HG02852 (cell line): ENCODE measurements at regions not wholly inside any gene's neighbourhood (a gene's known extent, or its start where the extent isn't known, plus 50 kb on each side); places are given as distances from the start of the nearest gene placed in this dataset.

Experiments
- ATAC-seq: cut with Tn5 transposase; IDR thresholded peaks from one replicate; pipeline ENCODE4 v1.9.1; 2021; ENCODE audit warnings: mild to moderate bottlenecking, moderate library complexity; ENCODE audit not compliant: unreplicated experiment

- ATAC-seq, result no peak
These were observed 224.5 kb downstream of the EN1 start for GRCh38 chr2:118622913-118623312.

GRCh38 chr2:118622108-118622507 lies 225.3 kb downstream of the EN1 start:
- no peak for ATAC-seq

GRCh38 chr2:118618279-118618678 lies 229.2 kb downstream of the EN1 start:
- no peak for ATAC-seq

DNA sequence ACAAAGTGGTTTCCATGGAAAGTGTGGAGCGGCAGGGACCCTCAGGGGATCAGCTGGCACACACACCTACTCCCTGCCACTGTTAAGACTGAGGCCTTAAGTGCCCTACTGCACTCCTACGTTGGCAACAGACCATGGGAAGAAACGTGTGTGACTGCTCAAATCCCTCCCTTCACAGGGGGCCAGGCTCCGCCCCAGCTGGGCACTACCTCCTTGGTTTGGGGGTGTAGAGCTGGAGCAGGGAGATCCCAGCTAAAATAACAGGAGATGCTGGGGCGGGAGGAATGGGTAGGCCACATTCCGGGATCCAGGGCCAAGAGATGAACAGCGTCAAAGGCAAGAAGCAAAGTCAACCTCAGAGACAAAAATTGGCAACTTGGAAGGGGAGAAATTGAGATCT lies 231.0 kb downstream of the EN1 start:
- no peak for ATAC-seq

GRCh38 chr2:118614841-118615271 lies 232.6 kb downstream of the EN1 start:
- no peak for ATAC-seq

DNA sequence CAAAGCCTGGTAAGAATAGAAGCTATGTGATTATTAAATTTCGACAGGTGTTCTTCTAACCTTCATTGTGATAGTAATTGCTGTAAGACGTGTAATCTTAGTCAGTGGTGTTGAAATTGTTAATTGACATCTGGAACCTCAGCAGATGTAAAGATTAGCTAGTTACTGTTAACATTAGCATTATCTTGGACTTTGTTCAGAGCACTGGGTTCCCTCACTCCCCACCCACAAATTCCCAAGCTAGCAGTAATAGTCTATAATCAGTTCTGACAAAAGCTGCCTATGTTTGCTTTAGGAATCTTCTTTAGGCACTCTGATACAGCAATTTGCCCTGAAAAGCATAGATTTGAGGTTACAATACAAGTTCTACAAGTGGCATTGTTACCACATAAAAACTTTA lies 233.7 kb downstream of the EN1 start:
- no peak for ATAC-seq

DNA sequence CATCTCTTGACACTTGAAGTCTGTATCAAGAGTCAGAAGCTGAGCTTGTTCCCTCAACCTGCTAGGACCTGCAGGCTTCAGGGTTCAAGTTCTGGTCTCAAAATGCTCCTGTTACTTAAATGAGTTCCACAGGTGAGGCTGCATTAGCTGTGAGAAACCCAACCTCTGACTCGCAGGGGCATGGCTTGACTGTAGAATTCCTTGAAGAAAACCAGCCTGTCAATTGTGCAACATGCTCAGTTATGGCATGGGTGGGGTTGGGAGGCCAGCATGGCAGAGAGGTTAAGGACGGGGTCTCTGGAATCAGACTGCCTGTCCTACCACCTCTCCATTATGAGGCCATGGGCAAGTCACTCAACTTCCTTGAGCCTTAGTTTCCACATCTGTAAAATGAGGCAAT lies 235.8 kb downstream of the EN1 start:
- ATAC-seq, result no peak

DNA sequence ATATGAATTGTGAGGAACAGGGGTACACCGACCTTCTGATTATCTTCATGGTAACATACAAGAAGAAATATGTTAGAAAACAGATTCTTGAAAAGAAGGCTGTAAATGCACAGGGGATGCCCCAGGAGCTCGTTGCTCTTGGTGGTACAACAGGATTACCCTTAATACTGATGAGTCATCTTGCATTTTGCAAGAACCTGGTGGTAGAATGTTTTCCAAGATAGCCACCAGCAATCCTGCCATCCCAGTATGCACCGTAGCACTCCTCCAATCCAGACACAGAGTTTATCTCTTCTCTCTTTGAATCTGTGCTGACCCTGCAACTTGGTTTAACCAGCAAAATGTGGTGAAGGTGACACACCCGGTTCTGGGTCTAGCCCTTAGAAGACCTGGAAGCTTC lies 238.3 kb downstream of the EN1 start:
- ATAC-seq, result no peak

GRCh38 chr2:118607641-118608040 lies 239.8 kb downstream of the EN1 start:
- no peak for ATAC-seq

GRCh38 chr2:118604811-118605210 lies 242.6 kb downstream of the EN1 start:
- no peak for ATAC-seq

DNA sequence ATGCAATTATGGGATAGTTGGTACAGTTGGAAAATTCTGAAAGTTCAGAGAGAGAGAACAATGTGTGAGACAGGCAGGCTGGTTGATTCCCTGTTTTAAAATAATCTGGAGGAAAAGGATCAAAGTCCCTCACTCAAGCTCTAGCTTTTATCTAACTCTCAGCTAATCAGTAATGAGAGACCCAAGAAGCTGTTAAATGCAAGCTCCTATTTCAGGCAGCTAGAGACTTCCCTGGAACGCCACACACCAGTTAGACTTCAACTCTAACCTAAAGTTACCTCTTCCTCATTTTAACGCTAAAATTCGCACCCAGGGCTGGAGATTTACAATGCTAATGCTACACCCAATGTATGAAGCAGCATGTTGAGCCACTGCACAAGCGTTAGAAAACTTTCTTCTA lies 243.1 kb downstream of the EN1 start:
- no peak for ATAC-seq

GRCh38 chr2:118599141-118599540 lies 248.3 kb downstream of the EN1 start:
- ATAC-seq, result no peak

GRCh38 chr2:118596620-118597019 lies 250.8 kb downstream of the EN1 start:
- ATAC-seq, result no peak

- no peak for ATAC-seq
These were observed 254.2 kb downstream of the EN1 start for GRCh38 chr2:118593257-118593656.

- no peak for ATAC-seq
These were observed 256.2 kb downstream of the EN1 start for GRCh38 chr2:118591223-118591622.

- ATAC-seq, result no peak
These were observed 257.7 kb downstream of the EN1 start for GRCh38 chr2:118589721-118590120.

DNA sequence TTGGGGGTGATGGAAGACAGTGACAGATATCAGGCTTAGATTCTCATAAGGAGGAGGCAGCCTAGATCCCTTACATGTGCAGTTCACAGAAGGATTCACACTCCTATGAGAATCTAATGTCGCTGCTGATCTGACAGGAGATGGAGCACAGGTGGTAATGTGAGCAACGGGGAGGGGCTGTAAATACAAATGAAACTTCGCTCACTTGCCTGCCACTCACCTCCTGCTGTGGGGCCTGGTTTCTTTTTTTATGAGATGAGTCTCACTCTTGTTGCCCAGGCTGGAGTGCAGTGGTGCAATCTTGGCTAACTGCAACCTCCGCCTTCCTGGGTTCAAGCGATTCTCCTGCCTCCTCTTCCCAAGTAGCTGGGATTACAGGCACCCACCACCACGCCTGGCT lies 258.6 kb downstream of the EN1 start:
- ATAC-seq, result no peak

DNA sequence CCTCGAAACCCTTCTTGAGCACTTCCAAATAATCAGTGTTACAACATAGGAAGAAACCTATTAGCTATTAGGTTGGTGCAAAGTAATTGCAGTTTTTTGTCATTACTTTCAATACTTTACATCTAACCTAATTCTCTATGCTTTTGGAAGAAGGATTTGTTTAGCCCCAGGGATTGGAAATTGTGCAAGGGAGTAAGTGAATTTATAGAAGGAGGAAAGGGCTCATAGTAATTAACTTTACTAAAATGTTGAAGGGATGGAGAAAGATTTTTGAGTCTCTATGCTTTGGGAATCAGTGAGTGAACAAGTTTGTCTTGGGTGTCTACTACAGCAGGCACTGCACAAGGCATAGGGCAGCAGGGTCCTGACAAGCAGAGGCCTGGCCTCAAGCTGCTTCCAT lies 261.1 kb downstream of the EN1 start:
- ATAC-seq, result no peak

DNA sequence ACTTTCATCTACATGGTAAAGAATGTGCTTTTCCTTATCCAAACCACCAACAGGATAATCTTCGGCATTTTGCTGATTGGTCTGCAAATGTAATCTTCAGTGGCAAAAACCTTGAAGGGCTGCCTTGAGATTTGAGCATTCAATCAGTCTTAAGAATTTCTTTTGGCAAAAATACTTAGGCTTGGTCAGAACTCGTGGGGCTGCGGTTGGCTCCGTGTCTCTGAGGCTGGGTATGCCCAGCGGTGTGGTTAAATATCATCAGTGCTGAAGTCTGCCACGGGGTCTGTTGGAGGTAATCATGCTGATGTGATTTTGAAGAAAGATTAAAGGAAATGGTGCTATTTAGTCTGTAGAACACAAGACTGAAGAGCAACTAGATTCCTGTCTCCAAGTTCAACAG lies 262.6 kb downstream of the EN1 start:
- no peak for ATAC-seq

DNA sequence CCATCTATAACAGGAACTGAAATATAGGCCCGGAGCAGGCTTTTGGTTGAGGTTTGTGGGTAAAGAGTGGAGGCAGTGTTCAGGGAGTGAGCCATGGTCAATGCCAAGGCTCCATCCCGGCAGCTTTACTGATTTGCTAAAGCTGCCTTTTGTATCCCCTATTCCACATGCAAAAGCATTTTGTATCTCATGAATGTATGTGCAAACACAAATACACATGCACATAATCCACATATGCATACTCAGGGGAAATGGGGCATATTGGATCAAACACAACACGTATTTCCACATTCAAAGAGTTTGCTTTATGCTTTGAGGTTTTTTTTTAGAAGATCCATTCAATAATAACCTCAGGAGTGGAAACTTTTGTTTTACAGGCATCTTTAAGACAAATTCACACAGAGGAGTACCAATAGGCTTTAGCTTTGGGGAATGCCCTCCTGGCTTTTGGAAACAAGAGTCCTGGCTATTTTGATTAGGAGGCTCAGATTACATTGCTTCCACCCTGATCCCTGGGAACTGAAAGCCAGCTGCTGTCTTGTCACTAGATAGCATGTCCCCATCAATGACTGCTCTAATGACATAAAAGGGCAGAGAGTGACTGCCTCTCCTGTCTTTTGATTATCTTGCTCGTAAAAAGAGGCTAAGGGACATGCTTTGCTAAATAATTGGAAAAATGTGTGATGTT lies 263.2 kb downstream of the EN1 start:
- no peak for ATAC-seq

GRCh38 chr2:118582058-118582457 lies 265.4 kb downstream of the EN1 start:
- ATAC-seq, result no peak

GRCh38 chr2:118580651-118581050 lies 266.8 kb downstream of the EN1 start:
- no peak for ATAC-seq

DNA sequence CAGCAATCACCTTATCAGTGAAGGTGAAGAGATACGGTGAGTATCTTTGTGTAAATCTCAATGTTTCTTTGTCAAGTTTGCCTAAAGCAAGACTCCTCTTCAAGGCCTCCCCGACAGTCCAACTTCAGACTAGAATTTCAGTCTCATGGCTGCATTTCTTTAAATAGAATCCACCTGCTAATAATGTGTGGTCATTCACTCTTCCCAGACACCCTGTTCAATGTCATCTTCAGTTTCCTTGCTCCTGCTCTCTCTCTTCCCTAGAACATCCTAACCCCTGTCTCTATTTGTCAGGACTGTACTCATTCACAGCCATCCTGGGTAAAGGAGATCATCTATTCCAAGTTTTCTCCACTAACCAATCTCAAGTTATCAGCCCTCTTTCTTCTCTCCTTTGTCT lies 267.3 kb downstream of the EN1 start:
- ATAC-seq, result no peak
